ENCODE measurements at regions not wholly inside any gene's neighbourhood (a gene's known extent, or its start where the extent isn't known, plus 50 kb on each side); places are given as distances from the start of the nearest gene placed in this dataset.

DNA sequence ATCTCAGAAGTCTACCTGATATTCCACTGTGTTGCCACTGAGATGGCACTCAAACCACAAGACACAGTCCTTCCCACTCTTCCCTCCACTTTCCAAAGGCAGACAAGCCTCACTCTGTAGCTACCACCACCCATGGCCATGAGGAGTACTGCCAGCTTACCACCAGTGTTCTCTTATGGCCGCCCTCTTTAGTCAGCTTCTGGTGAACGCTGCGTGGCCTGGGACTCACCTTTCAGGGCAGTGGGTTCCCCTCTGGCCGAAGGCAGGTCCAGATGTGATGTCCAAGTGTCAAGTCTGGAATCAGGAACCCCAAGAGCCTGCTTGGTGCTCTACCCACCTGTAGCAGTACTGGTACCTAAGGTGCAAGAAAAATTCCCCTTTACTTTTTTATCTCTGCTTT is 580.8 kb downstream of the LRRIQ3 start:
- 83% methylated on average over 4 of the region's 4 CpGs for WGBS (ENCODE audit: insufficient coverage)
- CTCF ChIA-PET = no interaction called here
- no peaks in the 10 kb centered on the region for H3K36me3 ChIP-seq (ENCODE audit: control insufficient read depth in 4 of 4, insufficient read depth in 4 of 4, low read length in 3 of 4)
- H3K9me3 ChIP-seq (ENCODE audit: control extremely low read depth in 1 of 5, control insufficient read depth in 4 of 5, insufficient read depth in 2 of 5, low read depth in 1 of 5, low read length in 4 of 5) = no peaks in the 10 kb centered on the region
- no peak for DNase-seq
- POLR2A ChIA-PET = no interaction called here
- no peaks in the 10 kb centered on the region for H3K4me1 ChIP-seq (ENCODE audit: control extremely low read depth in 1 of 4, control insufficient read depth in 4 of 4, insufficient read depth in 4 of 4, low read length in 3 of 4)
- H3K27me3 ChIP-seq (replicated peaks in 2 of 5; ENCODE audit: control insufficient read depth in 4 of 5, insufficient read depth in 5 of 5, low read length in 4 of 5) = no peaks in the 10 kb centered on the region
- H3K4me3 ChIP-seq (ENCODE audit: control insufficient read depth in 1 of 7, extremely low read depth in 1 of 7, insufficient read depth in 4 of 7, low read depth in 2 of 7, low read length in 6 of 7) = no peak overlapping the region
- H3K27ac ChIP-seq (ENCODE audit: insufficient read depth in 1 of 2, low read depth in 1 of 2, low read length in 2 of 2, poor library complexity in 1 of 2, severe bottlenecking in 2 of 2) = no peak overlapping the region

DNA sequence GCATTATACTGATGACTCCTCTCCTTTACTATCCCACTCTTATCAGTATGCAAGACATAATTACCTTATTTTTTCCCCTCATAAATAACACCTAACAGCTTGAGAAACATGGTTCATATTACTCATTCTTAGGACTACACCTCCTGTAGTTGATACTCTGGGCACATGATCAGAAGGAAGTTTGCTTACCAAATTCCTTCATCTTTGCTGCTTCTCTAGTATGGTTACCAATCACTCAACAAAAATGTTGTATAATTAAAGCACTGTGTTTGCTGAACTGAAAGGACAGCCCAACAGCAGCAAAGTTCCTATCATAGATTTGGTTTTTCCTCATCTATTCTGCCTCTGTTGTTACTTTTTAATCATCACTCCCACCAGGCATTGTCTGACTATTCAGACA is 586.3 kb downstream of the LRRIQ3 start:
- Histone ChIP-seq H3K27ac (ENCODE audit: insufficient read depth in 1 of 2, low read depth in 1 of 2, low read length in 2 of 2, poor library complexity in 1 of 2, severe bottlenecking in 2 of 2) (no peak overlapping the region), H3K4me1 (ENCODE audit: control extremely low read depth in 1 of 4, control insufficient read depth in 4 of 4, insufficient read depth in 4 of 4, low read length in 3 of 4) (no peaks in the 10 kb centered on the region), H3K36me3 (ENCODE audit: control insufficient read depth in 4 of 4, insufficient read depth in 4 of 4, low read length in 3 of 4) (no peaks in the 10 kb centered on the region), H3K9me3 (ENCODE audit: control extremely low read depth in 1 of 5, control insufficient read depth in 4 of 5, insufficient read depth in 2 of 5, low read depth in 1 of 5, low read length in 4 of 5) (no peaks in the 10 kb centered on the region), H3K4me3 (ENCODE audit: control insufficient read depth in 1 of 7, extremely low read depth in 1 of 7, insufficient read depth in 4 of 7, low read depth in 2 of 7, low read length in 6 of 7) (no peak overlapping the region), H3K27me3 (replicated peaks in 2 of 5; ENCODE audit: control insufficient read depth in 4 of 5, insufficient read depth in 5 of 5, low read length in 4 of 5) (no peaks in the 10 kb centered on the region)
- ChIA-PET CTCF (no interaction called here), POLR2A (no interaction called here)
- DNase-seq = no peak

DNA sequence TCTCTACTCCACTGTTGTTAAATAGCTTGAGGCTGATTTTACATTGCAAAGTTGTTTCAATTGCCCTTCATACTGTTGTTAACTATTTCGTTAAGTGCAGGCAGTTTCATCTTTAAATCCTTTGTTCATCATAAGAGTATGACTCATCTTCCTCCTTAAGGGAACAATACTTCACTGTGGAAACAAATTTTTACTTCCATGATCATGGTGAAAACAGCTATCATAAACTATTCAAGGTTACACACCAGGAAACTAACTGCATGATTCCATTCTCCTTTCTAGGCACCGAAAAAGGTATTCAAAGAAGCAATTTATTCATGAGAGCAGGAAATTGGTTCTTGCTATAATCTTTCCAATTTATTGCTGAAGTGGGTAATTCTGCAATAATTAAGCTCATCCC is 593.2 kb downstream of the LRRIQ3 start:
- Histone ChIP-seq H3K27me3 (replicated peaks in 2 of 5; ENCODE audit: control insufficient read depth in 4 of 5, insufficient read depth in 5 of 5, low read length in 4 of 5) (no peaks in the 10 kb centered on the region), H3K9me3 (ENCODE audit: control extremely low read depth in 1 of 5, control insufficient read depth in 4 of 5, insufficient read depth in 2 of 5, low read depth in 1 of 5, low read length in 4 of 5) (peaks cover 0 to 5% (median 0%) of the 10 kb centered on the region in 5 experiments), H3K4me1 (ENCODE audit: control extremely low read depth in 1 of 4, control insufficient read depth in 4 of 4, insufficient read depth in 4 of 4, low read length in 3 of 4) (no peaks in the 10 kb centered on the region), H3K27ac (ENCODE audit: insufficient read depth in 1 of 2, low read depth in 1 of 2, low read length in 2 of 2, poor library complexity in 1 of 2, severe bottlenecking in 2 of 2) (no peak overlapping the region), H3K36me3 (ENCODE audit: control insufficient read depth in 4 of 4, insufficient read depth in 4 of 4, low read length in 3 of 4) (no peaks in the 10 kb centered on the region), H3K4me3 (ENCODE audit: control insufficient read depth in 1 of 7, extremely low read depth in 1 of 7, insufficient read depth in 4 of 7, low read depth in 2 of 7, low read length in 6 of 7) (no peak overlapping the region)
- DNase-seq = no peak
- WGBS (ENCODE audit: insufficient coverage) = 86% methylated on average over 1 of the region's 2 CpGs
- CTCF ChIA-PET = no interaction called here
- POLR2A ChIA-PET = no interaction called here

DNA sequence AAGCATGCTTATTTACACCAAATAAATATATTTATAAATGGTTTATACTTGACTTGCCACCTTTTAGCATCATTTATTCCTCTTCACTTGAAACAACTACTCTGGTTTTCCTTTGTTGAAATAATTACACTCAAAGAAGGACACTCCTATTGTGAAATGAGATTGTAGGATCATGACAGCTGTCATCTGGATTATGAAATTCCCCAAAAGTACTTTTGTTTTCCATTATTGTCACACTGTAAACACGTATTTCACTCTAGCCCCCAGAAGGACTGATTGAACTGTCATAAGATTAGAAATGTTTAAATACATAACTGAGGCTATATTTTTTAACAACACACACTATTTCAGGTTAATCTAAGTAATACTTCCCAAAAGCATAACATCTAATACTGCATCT is 593.8 kb downstream of the LRRIQ3 start:
- Histone ChIP-seq H3K4me3 (ENCODE audit: control insufficient read depth in 1 of 7, extremely low read depth in 1 of 7, insufficient read depth in 4 of 7, low read depth in 2 of 7, low read length in 6 of 7) (no peak overlapping the region), H3K27ac (ENCODE audit: insufficient read depth in 1 of 2, low read depth in 1 of 2, low read length in 2 of 2, poor library complexity in 1 of 2, severe bottlenecking in 2 of 2) (no peak overlapping the region), H3K27me3 (replicated peaks in 2 of 5; ENCODE audit: control insufficient read depth in 4 of 5, insufficient read depth in 5 of 5, low read length in 4 of 5) (no peaks in the 10 kb centered on the region), H3K4me1 (ENCODE audit: control extremely low read depth in 1 of 4, control insufficient read depth in 4 of 4, insufficient read depth in 4 of 4, low read length in 3 of 4) (no peaks in the 10 kb centered on the region), H3K36me3 (ENCODE audit: control insufficient read depth in 4 of 4, insufficient read depth in 4 of 4, low read length in 3 of 4) (no peaks in the 10 kb centered on the region), H3K9me3 (ENCODE audit: control extremely low read depth in 1 of 5, control insufficient read depth in 4 of 5, insufficient read depth in 2 of 5, low read depth in 1 of 5, low read length in 4 of 5) (peaks cover 0 to 5% (median 0%) of the 10 kb centered on the region in 5 experiments)
- POLR2A ChIA-PET = no interaction called here
- no peak for DNase-seq
- WGBS (ENCODE audit: insufficient coverage) = no CpG with 5 or more reads among the region's 1 CpG
- CTCF ChIA-PET = no interaction called here

DNA sequence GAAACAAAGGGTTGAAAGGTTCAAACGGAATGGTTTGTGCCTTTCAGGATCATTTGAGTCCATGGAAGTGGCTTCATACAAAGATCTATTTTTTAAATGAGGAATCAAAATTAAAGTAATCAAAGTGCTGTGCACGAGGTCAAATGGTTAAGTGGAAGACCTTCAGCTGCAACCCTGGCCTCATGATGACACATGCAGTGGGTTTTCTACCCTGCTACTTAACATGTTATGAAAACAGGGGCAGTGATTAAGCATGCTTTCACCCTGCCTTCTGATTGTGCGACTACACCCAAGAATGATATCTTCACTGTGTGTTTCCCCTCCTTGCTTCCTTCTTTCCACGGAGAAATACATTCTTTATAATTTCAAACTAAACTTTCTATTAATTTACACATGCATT is 604.2 kb downstream of the LRRIQ3 start:
- Histone ChIP-seq H3K4me1 (ENCODE audit: control extremely low read depth in 1 of 4, control insufficient read depth in 4 of 4, insufficient read depth in 4 of 4, low read length in 3 of 4) (peaks cover 11 to 16% (median 12%) of the 10 kb centered on the region in 4 experiments), H3K27me3 (replicated peaks in 2 of 5; ENCODE audit: control insufficient read depth in 4 of 5, insufficient read depth in 5 of 5, low read length in 4 of 5) (no peaks in the 10 kb centered on the region), H3K36me3 (ENCODE audit: control insufficient read depth in 4 of 4, insufficient read depth in 4 of 4, low read length in 3 of 4) (no peaks in the 10 kb centered on the region), H3K9me3 (ENCODE audit: control extremely low read depth in 1 of 5, control insufficient read depth in 4 of 5, insufficient read depth in 2 of 5, low read depth in 1 of 5, low read length in 4 of 5) (no peaks in the 10 kb centered on the region), H3K27ac (ENCODE audit: insufficient read depth in 1 of 2, low read depth in 1 of 2, low read length in 2 of 2, poor library complexity in 1 of 2, severe bottlenecking in 2 of 2) (no peak overlapping the region), H3K4me3 (ENCODE audit: control insufficient read depth in 1 of 7, extremely low read depth in 1 of 7, insufficient read depth in 4 of 7, low read depth in 2 of 7, low read length in 6 of 7) (peak overlapping the region in 1 of 7 experiments; percentile 2)
- 69% methylated on average over 2 of the region's 4 CpGs for whole genome bisulfite sequencing (ENCODE audit: insufficient coverage)
- ChIA-PET POLR2A (no interaction called here), CTCF (no interaction called here)
- peak; percentile 2 to 53 (median 42) for DNase-seq

DNA sequence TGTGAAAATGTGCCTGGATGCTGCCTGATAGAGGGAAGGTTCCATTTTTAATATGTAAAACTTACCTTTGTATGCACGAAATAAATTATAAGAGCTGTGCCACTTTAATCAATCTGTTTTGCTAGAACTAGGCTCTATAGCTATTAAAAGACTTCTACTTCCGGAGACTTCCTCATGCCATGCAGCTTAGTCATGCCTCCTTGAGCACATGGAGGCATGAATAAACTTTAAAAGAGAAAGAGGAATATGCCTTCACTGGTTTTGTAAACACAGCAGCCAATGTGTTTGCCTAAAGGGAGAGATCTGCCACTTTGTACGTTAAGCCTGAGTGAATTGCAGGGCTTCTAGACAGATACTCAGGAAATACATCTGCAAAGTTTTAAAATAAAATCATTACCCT is 604.6 kb downstream of the LRRIQ3 start:
- no peaks in the 10 kb centered on the region for H3K36me3 ChIP-seq (ENCODE audit: control insufficient read depth in 4 of 4, insufficient read depth in 4 of 4, low read length in 3 of 4)
- DNase-seq = peak; percentile 19 to 75 (median 69)
- ChIA-PET POLR2A (no interaction called here), CTCF (no interaction called here)
- peaks cover 11 to 16% (median 12%) of the 10 kb centered on the region in 4 experiments for H3K4me1 ChIP-seq (ENCODE audit: control extremely low read depth in 1 of 4, control insufficient read depth in 4 of 4, insufficient read depth in 4 of 4, low read length in 3 of 4)
- no peaks in the 10 kb centered on the region for H3K9me3 ChIP-seq (ENCODE audit: control extremely low read depth in 1 of 5, control insufficient read depth in 4 of 5, insufficient read depth in 2 of 5, low read depth in 1 of 5, low read length in 4 of 5)
- no peak overlapping the region for H3K27ac ChIP-seq (ENCODE audit: insufficient read depth in 1 of 2, low read depth in 1 of 2, low read length in 2 of 2, poor library complexity in 1 of 2, severe bottlenecking in 2 of 2)
- H3K27me3 ChIP-seq (replicated peaks in 2 of 5; ENCODE audit: control insufficient read depth in 4 of 5, insufficient read depth in 5 of 5, low read length in 4 of 5) = no peaks in the 10 kb centered on the region
- H3K4me3 ChIP-seq (ENCODE audit: control insufficient read depth in 1 of 7, extremely low read depth in 1 of 7, insufficient read depth in 4 of 7, low read depth in 2 of 7, low read length in 6 of 7) = peak overlapping the region in 4 of 7 experiments; percentile 2 to 21 (median 9)
- no CpG with 5 or more reads among the region's 3 CpGs for WGBS (ENCODE audit: insufficient coverage)

DNA sequence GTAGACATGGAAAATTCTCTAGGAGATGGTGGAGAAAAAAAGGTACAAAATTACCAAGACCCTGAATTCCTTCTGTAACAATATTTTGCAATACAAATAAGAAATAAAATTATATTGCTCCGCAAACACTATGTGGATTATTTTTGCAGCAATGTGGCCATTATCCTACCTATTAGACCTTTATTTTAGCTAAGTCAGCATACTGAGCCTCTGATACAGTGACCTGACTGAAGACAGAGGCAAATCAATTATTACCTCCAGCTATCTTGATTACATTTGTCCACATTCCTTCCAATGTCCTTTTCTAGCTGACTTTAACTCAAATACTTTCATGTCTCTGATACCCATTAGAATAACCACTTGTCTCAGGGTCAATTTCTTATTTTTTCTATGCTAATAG is 610.9 kb downstream of the LRRIQ3 start:
- Histone ChIP-seq H3K4me3 (ENCODE audit: control insufficient read depth in 1 of 7, extremely low read depth in 1 of 7, insufficient read depth in 4 of 7, low read depth in 2 of 7, low read length in 6 of 7) (no peak overlapping the region), H3K27me3 (replicated peaks in 2 of 5; ENCODE audit: control insufficient read depth in 4 of 5, insufficient read depth in 5 of 5, low read length in 4 of 5) (no peaks in the 10 kb centered on the region)

More for the DNA sequence above, 610.9 kb downstream of the LRRIQ3 start:
- ChIA-PET POLR2A (no interaction called here), CTCF (no interaction called here)
- DNase-seq = no peak
- 100% methylated on average over 1 of the region's 1 CpG for WGBS (ENCODE audit: insufficient coverage)
- Histone ChIP-seq H3K27ac (ENCODE audit: insufficient read depth in 1 of 2, low read depth in 1 of 2, low read length in 2 of 2, poor library complexity in 1 of 2, severe bottlenecking in 2 of 2) (no peak overlapping the region), H3K4me1 (ENCODE audit: control extremely low read depth in 1 of 4, control insufficient read depth in 4 of 4, insufficient read depth in 4 of 4, low read length in 3 of 4) (peaks cover 0 to 5% (median 1%) of the 10 kb centered on the region in 4 experiments), H3K9me3 (ENCODE audit: control extremely low read depth in 1 of 5, control insufficient read depth in 4 of 5, insufficient read depth in 2 of 5, low read depth in 1 of 5, low read length in 4 of 5) (no peaks in the 10 kb centered on the region), H3K36me3 (ENCODE audit: control insufficient read depth in 4 of 4, insufficient read depth in 4 of 4, low read length in 3 of 4) (no peaks in the 10 kb centered on the region)
